HUDEP-2 (cell line): ENCODE measurements at regions not wholly inside any gene's neighbourhood (a gene's known extent, or its start where the extent isn't known, plus 50 kb on each side); places are given as distances from the start of the nearest gene placed in this dataset.

Experiments
- DNase-seq, 76 experiments: peaks; one replicate each; lab custom pipeline; 2025; ENCODE audit not compliant: unreplicated experiment in 76 of 76; lab: John Stamatoyannopoulos, UW

- DNase-seq = no peak
Observed at GRCh38 chr17:68812876-68813584, 142.2 kb downstream of the ABCA8 start.

DNA sequence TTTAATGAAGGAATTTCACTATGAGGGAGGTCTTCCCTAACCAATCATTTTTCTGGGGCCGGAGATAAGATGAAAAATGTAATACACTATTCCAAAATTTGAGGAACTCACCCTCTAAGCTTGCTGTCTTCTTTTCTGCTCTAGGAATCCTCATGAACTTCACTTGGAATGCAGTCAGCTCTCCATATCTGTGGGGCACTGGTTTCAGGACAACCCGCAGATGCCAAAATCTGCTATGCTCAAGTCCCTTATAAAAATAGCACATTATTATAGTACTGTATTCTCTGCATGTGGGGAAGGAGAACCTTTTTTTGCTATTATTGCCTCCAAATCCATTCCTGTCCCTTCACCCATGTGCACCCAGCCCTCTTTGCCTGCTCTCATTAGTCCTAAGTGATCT, 146.0 kb downstream of the ABCA8 start:
- DNase-seq = no peak

GRCh38 chr17:68807998-68808772, 147.0 kb downstream of the ABCA8 start:
- DNase-seq = no peak

- no peak for DNase-seq
Observed at GRCh38 chr17:68805609-68806008, 149.6 kb downstream of the ABCA8 start.

GRCh38 chr17:68804777-68805520, 150.2 kb downstream of the ABCA8 start:
- no peak for DNase-seq

DNA sequence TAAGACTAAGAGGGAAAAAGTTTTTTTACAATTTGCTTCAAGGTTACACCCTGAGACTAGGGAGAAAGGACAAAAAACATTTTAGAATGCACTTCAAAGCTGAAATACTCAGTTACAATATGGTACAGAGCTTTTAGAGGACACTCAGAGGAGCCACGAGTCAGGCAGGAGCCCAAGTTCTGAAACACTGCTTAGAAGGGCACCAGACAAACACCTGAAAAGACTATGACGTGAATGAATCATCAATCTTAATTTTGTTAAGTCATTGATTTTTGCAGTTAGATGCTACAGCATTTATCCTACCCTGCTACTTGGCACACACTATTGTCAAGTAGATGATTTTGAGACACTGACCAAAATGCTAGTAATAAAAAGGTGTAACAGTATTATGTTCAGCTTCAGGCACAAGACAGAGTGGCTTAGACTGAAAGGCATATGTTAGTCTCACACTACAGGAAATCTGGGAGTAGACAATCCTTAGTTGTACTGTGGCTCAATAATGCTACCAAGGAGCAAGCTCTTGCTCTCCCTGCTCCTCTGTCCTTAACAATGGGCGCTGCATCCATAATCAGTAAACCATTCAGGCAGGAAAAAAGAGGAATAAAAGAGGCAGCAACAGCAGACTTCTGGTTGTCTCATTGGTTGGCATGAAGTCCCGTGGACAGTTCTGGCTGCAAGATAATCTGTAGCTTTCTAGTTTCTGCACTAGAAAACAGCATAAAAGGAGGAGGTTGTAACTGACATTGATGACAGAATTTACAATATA, 151.8 kb downstream of the ABCA8 start:
- DNase-seq = no peak

- DNase-seq = no peak
Observed at GRCh38 chr17:68801335-68802247, 153.6 kb downstream of the ABCA8 start.

- no peak for DNase-seq
Observed at GRCh38 chr17:68800751-68801150, 154.4 kb downstream of the ABCA8 start.

GRCh38 chr17:68794636-68795434, 160.4 kb downstream of the ABCA8 start:
- peak in 2 of 76 experiments; percentile 2 to 8 for DNase-seq

DNA sequence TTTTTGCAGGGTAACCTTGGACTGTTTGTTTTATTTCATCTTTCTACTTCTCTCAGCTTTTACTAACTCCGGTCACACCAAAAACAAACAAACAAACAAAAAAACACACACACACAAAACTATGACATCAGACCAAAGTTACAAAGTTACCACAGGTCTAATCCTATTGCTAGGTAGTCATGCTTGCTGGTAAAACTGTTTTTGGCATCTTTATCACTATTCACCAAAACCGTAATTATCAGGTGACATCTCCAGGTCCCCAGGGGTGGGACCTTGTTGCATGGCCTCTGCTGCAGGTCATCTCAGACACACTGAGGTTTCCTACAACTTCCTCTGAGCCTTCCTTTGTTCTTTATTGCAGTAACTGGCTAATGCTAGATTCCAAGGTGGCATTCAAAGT, 162.3 kb downstream of the ABCA8 start:
- DNase-seq = no peak

- DNase-seq = no peak
Observed at GRCh38 chr17:68792042-68792685, 163.0 kb downstream of the ABCA8 start.

DNA sequence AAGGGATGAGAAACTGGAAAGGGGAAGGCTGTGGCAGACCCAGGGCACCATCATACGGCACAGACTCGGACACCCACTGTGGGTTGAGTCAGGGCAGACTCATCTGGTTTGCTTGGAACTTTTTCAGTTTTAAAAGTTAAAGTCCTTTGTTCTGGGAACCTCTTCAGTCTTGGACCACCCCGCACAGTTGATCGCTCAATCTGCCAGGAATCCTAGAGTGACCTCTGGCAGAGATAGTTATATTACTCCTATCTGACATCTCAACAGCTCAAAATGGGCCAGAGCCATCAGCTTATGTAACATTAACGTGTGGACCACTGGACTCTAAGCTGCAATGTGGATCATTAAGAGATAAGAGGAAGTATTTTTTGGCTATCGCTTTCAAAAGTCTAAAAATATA, 164.3 kb downstream of the ABCA8 start:
- DNase-seq = no peak

DNA sequence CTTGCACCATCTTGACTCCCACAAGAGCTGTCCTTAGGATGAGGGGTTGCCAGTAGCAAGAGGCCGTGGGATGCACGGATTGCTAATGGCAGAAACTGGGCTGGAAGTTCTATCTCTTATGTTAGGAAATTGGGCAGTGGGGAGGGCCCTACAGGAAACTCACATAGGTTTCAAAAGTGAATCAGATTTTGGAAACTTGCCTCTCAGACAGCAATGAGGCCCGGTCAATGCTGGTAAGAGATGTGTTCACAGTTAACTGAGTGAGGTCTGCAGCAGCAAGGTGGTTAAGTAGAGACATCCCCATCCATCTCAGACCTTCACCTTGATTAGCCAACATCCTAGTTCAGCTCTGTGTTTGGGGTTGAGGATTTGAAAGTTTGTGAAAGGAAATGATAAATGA, 164.7 kb downstream of the ABCA8 start:
- no peak for DNase-seq

DNA sequence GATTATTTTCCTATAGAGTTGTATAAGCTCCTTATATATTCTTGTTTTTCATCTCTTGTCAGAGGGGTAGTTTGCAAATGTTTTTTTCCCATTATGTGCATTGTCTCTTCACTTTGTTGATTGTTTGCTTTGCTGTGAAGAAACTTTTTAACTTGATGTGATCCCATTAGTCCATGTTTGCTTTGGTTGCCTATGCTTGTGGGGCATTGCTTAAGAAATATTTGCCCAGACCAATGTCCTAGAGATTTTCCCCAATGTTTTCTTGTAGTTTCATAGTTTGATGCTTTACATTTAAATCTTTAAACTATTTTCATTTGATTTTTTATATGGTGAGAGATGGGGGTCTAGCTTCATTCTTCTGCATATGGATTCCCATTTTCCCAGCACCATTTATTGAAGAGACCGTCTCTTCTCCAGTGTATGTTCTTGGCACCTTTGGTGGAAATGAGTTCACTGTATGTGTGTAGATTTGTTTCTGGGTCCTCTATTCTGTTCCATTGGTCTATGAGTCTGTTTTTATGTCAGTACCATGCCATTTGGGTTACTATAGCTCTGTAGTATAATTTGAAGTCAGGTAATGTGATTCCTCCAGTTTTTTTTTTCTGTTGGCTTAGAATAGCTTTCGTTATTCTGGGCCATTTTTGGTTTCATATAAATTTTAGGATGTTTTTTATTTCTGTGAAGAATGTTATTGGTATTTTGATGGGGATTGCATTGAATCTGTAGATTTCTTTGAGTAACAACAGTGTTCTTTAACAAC, 165.8 kb downstream of the ABCA8 start:
- no peak for DNase-seq

GRCh38 chr17:68785565-68786486, 169.4 kb downstream of the ABCA8 start:
- no peak for DNase-seq

GRCh38 chr17:68784431-68784830, 170.8 kb downstream of the ABCA8 start:
- DNase-seq = no peak

DNA sequence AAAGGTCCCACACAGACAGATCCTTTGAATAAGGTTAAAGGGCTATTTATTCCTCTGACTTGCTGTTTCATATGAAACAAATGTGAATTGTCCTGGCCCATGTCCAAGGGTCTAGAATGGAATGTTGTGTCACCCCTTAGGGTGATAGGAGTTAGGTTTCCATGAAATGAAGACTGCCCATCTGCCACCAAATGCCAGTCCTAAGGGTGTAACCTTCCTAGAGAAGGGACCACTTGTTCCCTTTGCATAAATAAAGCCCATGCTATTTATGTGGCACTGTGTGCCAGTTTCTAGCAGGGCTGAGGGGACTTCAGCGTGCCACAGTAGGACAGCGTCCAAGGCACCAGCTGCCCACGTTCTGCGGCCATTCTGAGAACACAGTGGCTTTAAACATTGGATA, 171.3 kb downstream of the ABCA8 start:
- no peak for DNase-seq
